ENCODE measurements at regions not wholly inside any gene's neighbourhood (a gene's known extent, or its start where the extent isn't known, plus 50 kb on each side); places are given as distances from the start of the nearest gene placed in this dataset.

GRCh38 chr6:120039664-120040063 is 690.1 kb upstream of the MAN1A1 start:
- Histone ChIP-seq H3K4me3 (ENCODE audit: low read length) (no peak overlapping the region), H4K20me1 (ENCODE audit: insufficient read depth, low read length) (no peaks in the 10 kb centered on the region)
- TF ChIP-seq CTCF (IDR thresholded peaks at IDR 0.05; ENCODE audit: low read depth, low read length), result no peak
- TF ChIP-seq EZH2phosphoT487 (IDR thresholded peaks at IDR 0.05; ENCODE audit: low read depth), result no peak

GRCh38 chr6:120031837-120032236 is 682.3 kb upstream of the MAN1A1 start:
- no peak overlapping the region for H3K27ac ChIP-seq (ENCODE audit: low read length)
- H3K4me1 ChIP-seq (ENCODE audit: low read length), result no peaks in the 10 kb centered on the region

More at GRCh38 chr6:120039664-120040063, 690.1 kb upstream of the MAN1A1 start:
- no peak overlapping the region for H3K27ac ChIP-seq (ENCODE audit: low read length)
- H3K36me3 ChIP-seq (replicated peaks; ENCODE audit: low read depth, low read length), result no peaks in the 10 kb centered on the region
- no peaks in the 10 kb centered on the region for H3K4me1 ChIP-seq (ENCODE audit: low read length)
- no peaks in the 10 kb centered on the region for H3K27me3 ChIP-seq (ENCODE audit: low read depth, low read length)
- H3K9ac ChIP-seq (ENCODE audit: low read length), result no peak overlapping the region
- no peak overlapping the region for H3K4me2 ChIP-seq (ENCODE audit: low read length)
- no peak overlapping the region for H2AFZ ChIP-seq (ENCODE audit: low read depth, low read length)
- H3K9me3 ChIP-seq (ENCODE audit: insufficient read depth, low read length), result no peaks in the 10 kb centered on the region
- no peaks in the 10 kb centered on the region for H3K79me2 ChIP-seq (ENCODE audit: low read length)

GRCh38 chr6:120026791-120027190 is 677.2 kb upstream of the MAN1A1 start:
- Histone ChIP-seq H3K27me3 (ENCODE audit: low read depth, low read length) (no peaks in the 10 kb centered on the region), H3K36me3 (replicated peaks; ENCODE audit: low read depth, low read length) (no peaks in the 10 kb centered on the region), H3K79me2 (ENCODE audit: low read length) (no peaks in the 10 kb centered on the region), H3K9ac (ENCODE audit: low read length) (no peak overlapping the region), H4K20me1 (ENCODE audit: insufficient read depth, low read length) (no peaks in the 10 kb centered on the region), H3K9me3 (ENCODE audit: insufficient read depth, low read length) (no peaks in the 10 kb centered on the region), H3K4me3 (ENCODE audit: low read length) (no peak overlapping the region), H3K4me1 (ENCODE audit: low read length) (no peaks in the 10 kb centered on the region), H3K27ac (ENCODE audit: low read length) (no peak overlapping the region), H2AFZ (ENCODE audit: low read depth, low read length) (no peak overlapping the region), H3K4me2 (ENCODE audit: low read length) (no peak overlapping the region)
- TF ChIP-seq EZH2phosphoT487 (IDR thresholded peaks at IDR 0.05; ENCODE audit: low read depth) (no peak), CTCF (IDR thresholded peaks at IDR 0.05; ENCODE audit: low read depth, low read length) (no peak)

More at GRCh38 chr6:120031837-120032236, 682.3 kb upstream of the MAN1A1 start:
- no peaks in the 10 kb centered on the region for H3K36me3 ChIP-seq (replicated peaks; ENCODE audit: low read depth, low read length)
- H4K20me1 ChIP-seq (ENCODE audit: insufficient read depth, low read length), result no peaks in the 10 kb centered on the region
- no peak overlapping the region for H3K9ac ChIP-seq (ENCODE audit: low read length)
- TF ChIP-seq EZH2phosphoT487 (IDR thresholded peaks at IDR 0.05; ENCODE audit: low read depth) (no peak), CTCF (IDR thresholded peaks at IDR 0.05; ENCODE audit: low read depth, low read length) (no peak)
- no peak overlapping the region for H3K4me3 ChIP-seq (ENCODE audit: low read length)
- no peaks in the 10 kb centered on the region for H3K27me3 ChIP-seq (ENCODE audit: low read depth, low read length)
- no peaks in the 10 kb centered on the region for H3K79me2 ChIP-seq (ENCODE audit: low read length)
- H2AFZ ChIP-seq (ENCODE audit: low read depth, low read length), result no peak overlapping the region
- no peaks in the 10 kb centered on the region for H3K9me3 ChIP-seq (ENCODE audit: insufficient read depth, low read length)
- no peak overlapping the region for H3K4me2 ChIP-seq (ENCODE audit: low read length)

DNA sequence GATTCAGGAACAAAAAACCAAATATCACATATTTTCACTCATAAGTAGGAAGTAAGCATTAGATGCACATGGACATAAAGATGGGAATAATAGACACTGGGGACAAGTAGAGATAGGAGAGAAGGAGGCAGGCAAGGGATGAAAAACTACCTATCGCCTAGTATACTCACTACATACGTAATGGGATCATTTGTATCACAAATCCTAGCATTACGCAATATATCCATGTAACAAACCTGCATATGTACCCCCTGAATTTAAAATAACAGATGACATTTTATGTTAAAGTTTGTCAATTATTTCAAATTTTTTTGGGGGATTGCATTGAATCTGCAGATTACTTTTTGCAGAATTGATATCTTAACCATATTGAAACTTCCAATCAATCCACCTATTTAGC is 660.5 kb upstream of the MAN1A1 start:
- no peak overlapping the region for H3K4me2 ChIP-seq (ENCODE audit: low read length)
- no peak overlapping the region for H2AFZ ChIP-seq (ENCODE audit: low read depth, low read length)
- H3K79me2 ChIP-seq (ENCODE audit: low read length), result peaks cover 14% of the 10 kb centered on the region
- no peaks in the 10 kb centered on the region for H3K9me3 ChIP-seq (ENCODE audit: insufficient read depth, low read length)
- no peaks in the 10 kb centered on the region for H3K36me3 ChIP-seq (replicated peaks; ENCODE audit: low read depth, low read length)
- H3K4me3 ChIP-seq (ENCODE audit: low read length), result no peak overlapping the region
- H3K9ac ChIP-seq (ENCODE audit: low read length), result no peak overlapping the region
- no peak for TF ChIP-seq EZH2phosphoT487 (IDR thresholded peaks at IDR 0.05; ENCODE audit: low read depth)
- no peak for TF ChIP-seq CTCF (IDR thresholded peaks at IDR 0.05; ENCODE audit: low read depth, low read length)
- H4K20me1 ChIP-seq (ENCODE audit: insufficient read depth, low read length), result no peaks in the 10 kb centered on the region
- no peaks in the 10 kb centered on the region for H3K27me3 ChIP-seq (ENCODE audit: low read depth, low read length)
- H3K27ac ChIP-seq (ENCODE audit: low read length), result no peak overlapping the region
- H3K4me1 ChIP-seq (ENCODE audit: low read length), result peaks cover 4% of the 10 kb centered on the region; the same call in 1 of the 2 replicates
